GM23248 (cell line): ENCODE measurements at regions not wholly inside any gene's neighbourhood (a gene's known extent, or its start where the extent isn't known, plus 50 kb on each side); places are given as distances from the start of the nearest gene placed in this dataset.

ENCODE experiments used
- EZH2 ChIP-seq: fragments of 200-600 bp; sonication (generic); IDR thresholded peaks from 2 replicates; pipeline ENCODE4 v1.6.1; 2018; ENCODE audit warnings: antibody characterized with exemption, mild to moderate bottlenecking; ENCODE audit not compliant: insufficient read depth, poor library complexity, severe bottlenecking
- EZH2phosphoT487 ChIP-seq: fragments of 200-600 bp; sonication (generic); IDR thresholded peaks from 2 replicates; pipeline ENCODE4 v1.6.1; 2018; ENCODE audit warnings: antibody characterized with exemption, moderate library complexity, mild to moderate bottlenecking, low read depth; ENCODE audit not compliant: insufficient read depth

- no peak for TF ChIP-seq EZH2
- no peak for TF ChIP-seq EZH2phosphoT487
Observed at GRCh38 chr5:4879693-4880303, 260.3 kb upstream of the ADAMTS16 start.
